Natural killer cell (primary cell): ENCODE measurements at regions not wholly inside any gene's neighbourhood (a gene's known extent, or its start where the extent isn't known, plus 50 kb on each side); places are given as distances from the start of the nearest gene placed in this dataset.

Source experiments
- ATAC-seq, 3 donors: fragments of 150-1000 bp in 2 of 3; fragments of 200-7000 bp in 1 of 3; cut with Tn5 transposase; 1 replicate in 1 of 3; 2 replicates in 2 of 3; pipeline ENCODE4 v1.10.0; 2021; ENCODE audit warnings: mild to moderate bottlenecking in 2 of 3, moderate library complexity in 2 of 3
- DNase-seq, 2 donors: peaks; one replicate each; pipeline versions ENCODE4 v3.0.0 to v3.0.0-alpha.2; 2013 to 2021; ENCODE audit warnings: mixed read lengths in 1 of 2
- H3K27ac ChIP-seq: one replicate; pipeline ENCODE4 v1.5.1; 2013; ENCODE audit warnings: mild to moderate bottlenecking, low read length
- H3K27me3 ChIP-seq: one replicate; pipeline ENCODE4 v1.6.1; 2013; ENCODE audit warnings: low read length; ENCODE audit not compliant: control insufficient read depth, insufficient read depth
- H3K36me3 ChIP-seq: one replicate; pipeline ENCODE4 v1.6.1; 2013; ENCODE audit warnings: low read length; ENCODE audit not compliant: control insufficient read depth, insufficient read depth
- H3K4me1 ChIP-seq: one replicate; pipeline ENCODE4 v1.6.1; 2013; ENCODE audit warnings: low read length; ENCODE audit not compliant: control insufficient read depth, insufficient read depth
- H3K4me3 ChIP-seq: one replicate; pipeline ENCODE4 v1.5.1; 2013; ENCODE audit warnings: low read length
- H3K9me3 ChIP-seq: one replicate; pipeline ENCODE4 v1.6.1; 2013; ENCODE audit warnings: low read length; ENCODE audit not compliant: control insufficient read depth, insufficient read depth
- H3K27ac Mint-ChIP-seq, 2 donors: one replicate each; pipeline ENCODE4 v1.8.0; 2022; ENCODE audit warnings: mild to moderate bottlenecking in 2 of 2, mixed read lengths in 2 of 2, moderate library complexity in 1 of 2
- H3K27me3 Mint-ChIP-seq, 2 donors: one replicate each; pipeline ENCODE4 v1.8.0; 2022; ENCODE audit warnings: low read depth in 2 of 2, mixed read lengths in 2 of 2
- H3K36me3 Mint-ChIP-seq: one replicate; pipeline ENCODE4 v1.8.0; 2022; ENCODE audit warnings: mixed read lengths
- H3K4me1 Mint-ChIP-seq, 2 donors: one replicate each; pipeline ENCODE4 v1.8.0; 2022; ENCODE audit warnings: mixed read lengths in 2 of 2
- H3K4me3 Mint-ChIP-seq: one replicate; pipeline ENCODE4 v1.8.0; 2022; ENCODE audit warnings: mild to moderate bottlenecking, moderate library complexity, mixed read lengths
- H3K9me3 Mint-ChIP-seq, 2 donors: one replicate each; pipeline ENCODE4 v1.8.0; 2022; ENCODE audit warnings: mixed read lengths in 2 of 2
- CTCF ChIP-seq: fragments of 200-600 bp; IDR thresholded peaks from one replicate; pipeline ENCODE4 v1.8.0; 2022; ENCODE audit warnings: antibody characterized with exemption
- WGBS: methylation state at CpG from one replicate; pipeline ENCODE4 v1.1.7; 2013; ENCODE audit warnings: missing lambda C conversion rate; ENCODE audit not compliant: insufficient coverage; 5-methylcytosine and 5-hydroxymethylcytosine counted together
- intact Hi-C: fragments of 100-400 bp; cut with micrococcal nuclease; formaldehyde crosslinking; loops from one replicate; pipeline ENCODE4 v1.14.2; 2022

GRCh38 chr6:43898358-43899131 is 128.5 kb downstream of the VEGFA start:
- Mint-ChIP-seq H3K9me3 (no peaks in the 10 kb centered on the region), H3K4me1 (no peaks in the 10 kb centered on the region), H3K36me3 (no peaks in the 10 kb centered on the region), H3K4me3 (no peak overlapping the region), H3K27me3 (peaks cover 2 to 8% of the 10 kb centered on the region in 2 donors), H3K27ac (no peak overlapping the region)
- no peak for TF ChIP-seq CTCF
- intact Hi-C loops = no loop called here
- 91% methylated on average over 4 of the region's 4 CpGs for WGBS
- no peaks in the 10 kb centered on the region for H3K36me3 ChIP-seq
- no peak overlapping the region for H3K27ac ChIP-seq
- no peak overlapping the region for H3K4me3 ChIP-seq
- H3K4me1 ChIP-seq = no peaks in the 10 kb centered on the region
- ATAC-seq = no peak
- no peaks in the 10 kb centered on the region for H3K27me3 ChIP-seq
- DNase-seq = no peak
- no peaks in the 10 kb centered on the region for H3K9me3 ChIP-seq

- Histone ChIP-seq H3K4me3 (no peak overlapping the region), H3K27ac (no peak overlapping the region), H3K27me3 (no peaks in the 10 kb centered on the region), H3K9me3 (no peaks in the 10 kb centered on the region), H3K36me3 (no peaks in the 10 kb centered on the region), H3K4me1 (no peaks in the 10 kb centered on the region)
- Mint-ChIP-seq H3K36me3 (no peaks in the 10 kb centered on the region), H3K4me3 (no peak overlapping the region), H3K4me1 (no peaks in the 10 kb centered on the region), H3K27ac (no peak overlapping the region), H3K9me3 (no peaks in the 10 kb centered on the region), H3K27me3 (peaks cover 2 to 8% of the 10 kb centered on the region in 2 donors)
- TF ChIP-seq CTCF = no peak
- DNase-seq = no peak
- WGBS = 89% methylated on average over 2 of the region's 2 CpGs
- ATAC-seq = no peak
- intact Hi-C loops = no loop called here
Observed at GRCh38 chr6:43897571-43898302, 127.7 kb downstream of the VEGFA start.

- H3K36me3 ChIP-seq = no peaks in the 10 kb centered on the region
- H3K27me3 ChIP-seq = no peaks in the 10 kb centered on the region
- WGBS = 90% methylated on average over 11 of the region's 11 CpGs
- DNase-seq (no peak), ATAC-seq (no peak)
- no peak for TF ChIP-seq CTCF
- no peak overlapping the region for H3K27ac Mint-ChIP-seq
- H3K9me3 Mint-ChIP-seq = no peaks in the 10 kb centered on the region
- H3K4me1 ChIP-seq = no peaks in the 10 kb centered on the region
- H3K27ac ChIP-seq = no peak overlapping the region
- no peaks in the 10 kb centered on the region for H3K36me3 Mint-ChIP-seq
- H3K9me3 ChIP-seq = no peaks in the 10 kb centered on the region
- intact Hi-C loops = no loop called here
- H3K4me3 Mint-ChIP-seq = no peak overlapping the region
- H3K4me1 Mint-ChIP-seq = no peaks in the 10 kb centered on the region
- no peak overlapping the region for H3K4me3 ChIP-seq
- peaks cover 2 to 6% of the 10 kb centered on the region in 2 donors for H3K27me3 Mint-ChIP-seq
Observed at GRCh38 chr6:43896329-43897255, 126.6 kb downstream of the VEGFA start.
